DOHH2 (cell line): ENCODE measurements at regions not wholly inside any gene's neighbourhood (a gene's known extent, or its start where the extent isn't known, plus 50 kb on each side); places are given as distances from the start of the nearest gene placed in this dataset.

Experiments
- H3F3A ChIP-seq: fragments of 200-600 bp; sonication (generic), shearing (Covaris generic); 2 replicates; pipeline ENCODE4 v1.6.0; 2016; ENCODE audit warnings: antibody characterized with exemption, mild to moderate bottlenecking; ENCODE audit not compliant: control insufficient read depth, insufficient read depth
- H3K27ac ChIP-seq: fragments of 200-600 bp; sonication (generic); 2 replicates; pipeline ENCODE4 v1.5.1; 2014; ENCODE audit warnings: low read depth, mild to moderate bottlenecking, low read length, moderate library complexity
- H3K27me3 ChIP-seq: fragments of 200-600 bp; sonication (generic); 2 replicates; pipeline ENCODE4 v1.6.1; 2014; ENCODE audit warnings: mild to moderate bottlenecking, low read length, mixed read lengths; ENCODE audit not compliant: control insufficient read depth
- H3K36me3 ChIP-seq: fragments of 200-600 bp; sonication (generic); 2 replicates; pipeline ENCODE4 v1.6.1; 2014; ENCODE audit warnings: mild to moderate bottlenecking, low read length, moderate library complexity, mixed read lengths; ENCODE audit not compliant: control insufficient read depth
- H3K4me1 ChIP-seq: fragments of 200-600 bp; sonication (generic); 2 replicates; pipeline ENCODE4 v1.6.1; 2014; ENCODE audit warnings: mild to moderate bottlenecking, low read length, mixed read lengths; ENCODE audit not compliant: control insufficient read depth
- H3K4me2 ChIP-seq: fragments of 200-600 bp; sonication (generic); 2 replicates; pipeline ENCODE4 v1.6.0; 2014; ENCODE audit warnings: mild to moderate bottlenecking, low read length, moderate library complexity
- H3K4me3 ChIP-seq: fragments of 200-600 bp; sonication (generic); 2 replicates; pipeline ENCODE4 v1.5.1; 2014; ENCODE audit warnings: mild to moderate bottlenecking, low read length, mixed read lengths
- H3K79me2 ChIP-seq: fragments of 200-600 bp; sonication (generic); 2 replicates; pipeline ENCODE4 v1.6.1; 2014; ENCODE audit warnings: mild to moderate bottlenecking, low read length, mixed read lengths; ENCODE audit not compliant: control insufficient read depth
- H3K9me2 ChIP-seq: fragments of 200-600 bp; sonication (generic); replicated peaks from 2 replicates; pipeline ENCODE4 v1.6.1; 2014; ENCODE audit warnings: mild to moderate bottlenecking, low read length, mixed read lengths; ENCODE audit not compliant: control insufficient read depth
- H3K9me3 ChIP-seq: fragments of 200-600 bp; sonication (generic); 2 replicates; pipeline ENCODE4 v1.6.1; 2014; ENCODE audit warnings: antibody characterized with exemption, low read length, mixed read lengths; ENCODE audit not compliant: control insufficient read depth, insufficient read depth
- H4K20me1 ChIP-seq: fragments of 200-600 bp; sonication (generic); 2 replicates; pipeline ENCODE4 v1.6.0; 2014; ENCODE audit warnings: low read depth, mild to moderate bottlenecking, antibody characterized with exemption, low read length, moderate library complexity; ENCODE audit not compliant: control insufficient read depth, insufficient read depth
- CTCF ChIP-seq: fragments of 200-600 bp; sonication (generic); IDR thresholded peaks from one replicate; pipeline ENCODE4 v1.5.1; 2014; ENCODE audit warnings: antibody characterized with exemption, mild to moderate bottlenecking, low read depth, low read length; ENCODE audit not compliant: poor library complexity, severe bottlenecking
- EZH2phosphoT487 ChIP-seq: fragments of 200-600 bp; sonication (generic); IDR thresholded peaks from 2 replicates; pipeline ENCODE4 v1.6.1; 2017; ENCODE audit warnings: borderline replicate concordance, mild to moderate bottlenecking, antibody characterized with exemption, low read length, moderate library complexity, mixed read lengths

DNA sequence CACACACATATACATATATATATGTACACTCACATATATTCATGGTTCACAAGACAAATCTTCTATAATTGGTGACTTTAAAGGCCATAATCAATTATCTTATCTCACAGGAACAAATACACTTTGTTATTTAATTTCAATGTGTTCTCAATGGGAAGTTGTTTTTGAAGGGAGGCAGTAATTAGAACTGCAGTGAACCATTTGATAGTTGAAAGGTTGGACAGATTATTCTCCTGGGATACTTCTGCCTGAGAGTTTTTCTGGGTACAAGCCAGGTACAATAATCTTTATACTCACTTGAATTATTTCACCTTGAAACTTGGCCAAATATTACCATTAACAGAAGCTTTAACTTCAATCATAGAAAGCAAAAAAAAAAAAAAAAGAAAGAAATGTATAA, 546.6 kb upstream of the LRRTM4 start:
- H3K9me2 ChIP-seq: no peaks in the 10 kb centered on the region
- no peaks in the 10 kb centered on the region for H3K4me1 ChIP-seq
- H3K79me2 ChIP-seq: no peaks in the 10 kb centered on the region
- no peaks in the 10 kb centered on the region for H4K20me1 ChIP-seq
- H3F3A ChIP-seq: no peaks in the 10 kb centered on the region
- no peak overlapping the region for H3K4me3 ChIP-seq
- no peak overlapping the region for H3K4me2 ChIP-seq
- no peak overlapping the region for H3K27ac ChIP-seq
- H3K36me3 ChIP-seq: no peaks in the 10 kb centered on the region
- H3K9me3 ChIP-seq: no peaks in the 10 kb centered on the region
- TF ChIP-seq CTCF (no peak), EZH2phosphoT487 (no peak)
- H3K27me3 ChIP-seq: no peaks in the 10 kb centered on the region

DNA sequence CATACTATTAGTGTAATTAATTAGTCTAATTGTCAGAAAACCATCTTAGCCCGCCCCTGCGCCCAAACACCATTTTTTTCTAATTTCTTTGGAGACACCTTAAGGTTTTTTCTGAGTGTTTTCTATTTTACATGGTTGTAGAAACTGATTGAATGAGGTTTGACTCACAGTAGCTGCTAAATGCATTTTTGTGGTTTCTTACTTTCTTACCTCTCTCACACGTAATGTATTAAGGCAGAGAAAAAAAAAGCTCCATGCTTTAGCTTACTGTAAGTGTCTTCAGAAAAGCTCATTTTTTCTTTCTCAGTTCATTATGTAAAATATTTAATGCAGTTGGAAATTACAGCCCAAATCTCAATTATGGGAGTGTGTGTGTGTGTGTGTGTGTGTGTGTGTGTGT, 548.5 kb upstream of the LRRTM4 start:
- Histone ChIP-seq H3F3A (no peaks in the 10 kb centered on the region), H3K9me3 (no peaks in the 10 kb centered on the region), H3K79me2 (no peaks in the 10 kb centered on the region), H3K36me3 (no peaks in the 10 kb centered on the region), H3K27ac (no peak overlapping the region), H3K4me1 (no peaks in the 10 kb centered on the region), H3K4me2 (no peak overlapping the region), H4K20me1 (no peaks in the 10 kb centered on the region), H3K9me2 (no peaks in the 10 kb centered on the region), H3K4me3 (no peak overlapping the region), H3K27me3 (no peaks in the 10 kb centered on the region)
- TF ChIP-seq CTCF (no peak), EZH2phosphoT487 (no peak)

DNA sequence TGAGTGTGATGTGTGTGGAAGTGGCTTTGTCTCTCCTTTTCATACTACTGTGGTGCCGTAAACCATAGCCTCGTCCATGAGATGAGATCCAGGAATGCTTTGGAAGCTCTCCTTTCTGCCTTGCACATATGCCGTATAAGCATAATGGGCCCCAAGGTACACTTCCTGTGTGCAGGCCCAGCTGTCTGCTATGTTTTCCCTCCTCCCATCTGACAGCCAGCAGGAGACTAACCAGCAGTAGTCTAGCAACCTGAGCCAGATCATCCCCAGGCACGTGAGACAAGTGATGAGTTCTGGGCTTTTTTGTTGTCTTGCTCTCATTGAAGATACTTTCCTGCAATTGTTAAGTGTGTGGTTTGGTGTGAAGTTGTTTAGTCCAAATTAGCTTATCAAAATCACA, 555.5 kb upstream of the LRRTM4 start:
- H3K4me1 ChIP-seq: no peaks in the 10 kb centered on the region
- no peak overlapping the region for H3K4me2 ChIP-seq
- TF ChIP-seq EZH2phosphoT487: no peak
- no peak for TF ChIP-seq CTCF
- H3K27me3 ChIP-seq: no peaks in the 10 kb centered on the region
- H3K4me3 ChIP-seq: no peak overlapping the region
- H3K9me3 ChIP-seq: no peaks in the 10 kb centered on the region
- H3K27ac ChIP-seq: no peak overlapping the region
- no peaks in the 10 kb centered on the region for H3F3A ChIP-seq
- no peaks in the 10 kb centered on the region for H3K36me3 ChIP-seq
- no peaks in the 10 kb centered on the region for H3K9me2 ChIP-seq
- no peaks in the 10 kb centered on the region for H3K79me2 ChIP-seq
- no peaks in the 10 kb centered on the region for H4K20me1 ChIP-seq

- H4K20me1 ChIP-seq: no peaks in the 10 kb centered on the region
- no peak overlapping the region for H3K27ac ChIP-seq
- no peaks in the 10 kb centered on the region for H3K4me1 ChIP-seq
- no peaks in the 10 kb centered on the region for H3K9me3 ChIP-seq
- no peaks in the 10 kb centered on the region for H3K9me2 ChIP-seq
- no peaks in the 10 kb centered on the region for H3K79me2 ChIP-seq
- no peak overlapping the region for H3K4me2 ChIP-seq
- no peaks in the 10 kb centered on the region for H3K36me3 ChIP-seq
- TF ChIP-seq CTCF (no peak), EZH2phosphoT487 (no peak)
- no peak overlapping the region for H3K4me3 ChIP-seq
- H3K27me3 ChIP-seq: no peaks in the 10 kb centered on the region
- H3F3A ChIP-seq: no peaks in the 10 kb centered on the region
Measured at GRCh38 chr2:78082555-78082954, 560.4 kb upstream of the LRRTM4 start.
